GM12878 (cell line): ENCODE measurements at regions not wholly inside any gene's neighbourhood (a gene's known extent, or its start where the extent isn't known, plus 50 kb on each side); places are given as distances from the start of the nearest gene placed in this dataset.

Experiments used
- ATAC-seq: fragments of 200-7000 bp; cut with Tn5 transposase; 3 replicates; pipeline ENCODE4 v1.9.1; 2020; ENCODE audit warnings: mild to moderate bottlenecking, moderate library complexity
- BruUV-seq: library from RNA; stranded (reverse); fragments of 400-500 nt; replicated peaks from 2 replicates; lab custom pipeline; 2021; lab: Mats Ljungman, UMichigan
- CTCF ChIA-PET: fragments of 300-600 bp; sonication (Branson Sonifier 250); formaldehyde crosslinking; extraction: SDS; loops from one replicate; lab custom pipeline; 2021; ENCODE audit warnings: inconsistent platforms; lab: Yijun Ruan, JAX
- POLR2A ChIA-PET: fragments of 350-600 bp; formaldehyde crosslinking; extraction: SDS; loops from one replicate; lab custom pipeline; 2021; ENCODE audit warnings: inconsistent platforms; lab: Charles Lee
- RAD21 ChIA-PET: fragments of 300-600 bp; sonication (Branson Sonifier 250); formaldehyde crosslinking; loops from one replicate; lab custom pipeline; 2023; ENCODE audit warnings: antibody characterized with exemption; ENCODE audit not compliant: unreplicated experiment; lab: Charles Lee
- SMC1A ChIA-PET: fragments of 300-600 bp; sonication (Branson Sonifier 250); formaldehyde crosslinking; loops from one replicate; lab custom pipeline; 2023; ENCODE audit not compliant: unreplicated experiment, uncharacterized antibody; lab: Charles Lee
- DNase-seq: peaks from one replicate; pipeline ENCODE4 v3.0.0-alpha.2; 2011; ENCODE audit warnings: low read depth, low spot score
- FAIRE-seq: peaks from 3 replicates; lab custom pipeline; 2011; peaks lifted over from hg19 to GRCh38; lab: Jason Lieb, UNC
- H2AFZ ChIP-seq: 2 replicates; pipeline ENCODE4 v1.6.0; 2011; ENCODE audit warnings: low read depth, low read length, control low read depth; ENCODE audit not compliant: control insufficient read depth
- H3K27ac ChIP-seq: 2 replicates; pipeline ENCODE4 v1.5.1; 2011; ENCODE audit warnings: control low read depth; ENCODE audit not compliant: control insufficient read depth, insufficient read depth
- H3K27me3 ChIP-seq, 2 experiments: replicated peaks in 1 of 2; 2 replicates each; pipeline versions ENCODE4 v1.6.0 to v1.6.1; 2011; ENCODE audit warnings: low read length in 1 of 2; ENCODE audit not compliant: control insufficient read depth in 2 of 2, insufficient read depth in 2 of 2
- H3K36me3 ChIP-seq, 2 experiments: 2 replicates each; pipeline ENCODE4 v1.5.1; 2011; ENCODE audit warnings: low read length in 1 of 2; ENCODE audit not compliant: control insufficient read depth in 2 of 2, insufficient read depth in 2 of 2
- H3K4me1 ChIP-seq: 2 replicates; pipeline ENCODE4 v1.6.1; 2011; ENCODE audit warnings: mild to moderate bottlenecking, low read length, moderate library complexity, mixed read lengths; ENCODE audit not compliant: control insufficient read depth, insufficient read depth
- H3K4me2 ChIP-seq: 2 replicates; pipeline ENCODE4 v1.6.0; 2011; ENCODE audit warnings: control low read depth; ENCODE audit not compliant: control insufficient read depth, insufficient read depth
- H3K4me3 ChIP-seq: fragments of 200-600 bp; sonication (generic); 2 replicates; pipeline ENCODE4 v1.5.1; 2016
- H3K79me2 ChIP-seq: 2 replicates; pipeline ENCODE4 v1.6.0; 2011; ENCODE audit warnings: low read length; ENCODE audit not compliant: control insufficient read depth, insufficient read depth
- H3K9ac ChIP-seq: 2 replicates; pipeline ENCODE4 v1.8.0; 2011; ENCODE audit warnings: low read length, control low read depth, mixed read lengths; ENCODE audit not compliant: control insufficient read depth, insufficient read depth
- H3K9me3 ChIP-seq: replicated peaks from 3 replicates; pipeline ENCODE4 v1.5.1; 2011; ENCODE audit warnings: mild to moderate bottlenecking, low read length; ENCODE audit not compliant: control insufficient read depth, insufficient read depth
- H4K20me1 ChIP-seq: 2 replicates; pipeline ENCODE4 v1.6.0; 2011; ENCODE audit not compliant: control insufficient read depth, insufficient read depth
- RELA ChIP-seq: fragments of 450-650 bp; IDR thresholded peaks from 2 replicates; pipeline ENCODE4 v1.8.0; 2014; ENCODE audit warnings: borderline replicate concordance; ENCODE audit not compliant: partially characterized antibody
- SMAD5 ChIP-seq: IDR thresholded peaks from 2 replicates; pipeline ENCODE4 v1.6.1; 2016; ENCODE audit warnings: antibody characterized with exemption, low read depth
- ZSCAN29 ChIP-seq: fragments of 450-650 bp; IDR thresholded peaks from 2 replicates; pipeline ENCODE4 v1.6.1; 2017; ENCODE audit warnings: mild to moderate bottlenecking, moderate library complexity
- WGBS: methylation state at CpG from one replicate; pipeline ENCODE4 v1.1.6; 2016; ENCODE audit warnings: low lambda C conversion rate; ENCODE audit not compliant: insufficient replicate concordance, insufficient coverage; ENCODE audit errors: missing lambda C conversion rate; 5-methylcytosine and 5-hydroxymethylcytosine counted together
- in situ Hi-C: fragments of 300-500 bp; cut with MboI; formaldehyde crosslinking; loops from 9 replicates; pipeline ENCODE4 v1.14.3; 2018; ENCODE audit warnings: mixed read lengths
- intact Hi-C: fragments of 100-400 bp; cut with micrococcal nuclease; formaldehyde crosslinking; loops from one replicate; pipeline ENCODE4 v1.14.2; 2022; ENCODE audit not compliant: unreplicated experiment
- TF ChIP-seq, protein P1 (sequence below): fragments of 450-650 bp; IDR thresholded peaks from 2 replicates; pipeline ENCODE4 v1.6.1; 2017; ENCODE audit warnings: mild to moderate bottlenecking

- Histone ChIP-seq H3K36me3 (no peaks in the 10 kb centered on the region), H3K27me3 (no peaks in the 10 kb centered on the region), H4K20me1 (no peaks in the 10 kb centered on the region), H3K27ac (no peak overlapping the region), H3K4me1 (no peaks in the 10 kb centered on the region), H3K4me2 (no peak overlapping the region), H3K4me3 (no peak overlapping the region), H3K9me3 (no peaks in the 10 kb centered on the region), H3K79me2 (no peaks in the 10 kb centered on the region), H2AFZ (no peak overlapping the region), H3K9ac (no peak overlapping the region)
- ChIA-PET CTCF (interaction anchor here (1.2 to 1.4 kb wide), 2 partner anchors 9 to 1546 kb away, joined by 3 to 5 read pairs; no protein-coding TSS in a partner anchor), RAD21 (no interaction called here), POLR2A (no interaction called here), SMC1A (interaction anchor here (0.7 to 1.6 kb wide), 3 partner anchors 104 to 648 kb away, joined by 3 read pairs; no protein-coding TSS in a partner anchor)
- FAIRE-seq (no peak), DNase-seq (no peak), ATAC-seq (no peak)
- WGBS: 12% methylated on average over 3 of the region's 3 CpGs
- no peak for TF ChIP-seq SMAD5
- no peak for TF ChIP-seq RELA
- TF ChIP-seq ZSCAN29: no peak
- BruUV-seq: no TSS peak
- in situ Hi-C loops (no loop called here), intact Hi-C loops (no loop called here)
Observed at GRCh38 chr6:140915551-140915950, 1217.2 kb upstream of the GJE1 start.

DNA sequence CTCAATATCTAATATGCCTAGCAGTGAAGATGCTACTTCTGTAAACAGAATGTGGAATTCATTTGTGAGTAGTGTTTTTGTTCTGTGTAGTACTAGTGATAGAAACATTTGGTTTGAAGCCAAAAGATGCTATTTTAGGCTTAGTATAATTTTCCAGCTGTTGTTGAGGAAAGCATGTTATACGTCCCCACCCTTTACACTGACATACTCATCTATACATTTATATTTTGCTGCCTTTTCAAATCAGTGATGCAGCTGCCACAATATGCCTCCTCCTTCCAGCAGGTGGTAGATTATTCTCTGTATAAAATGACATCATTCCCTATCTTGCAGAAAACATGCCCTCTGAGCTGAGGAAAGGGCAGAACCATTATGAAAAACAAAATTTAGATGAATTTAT, 1217.6 kb upstream of the GJE1 start:
- DNase-seq (no peak), ATAC-seq (no peak), FAIRE-seq (no peak)
- ChIA-PET RAD21 (no interaction called here), POLR2A (no interaction called here), CTCF (interaction anchor here (1.2 to 1.4 kb wide), 2 partner anchors 9 to 1545 kb away, joined by 3 to 5 read pairs; no protein-coding TSS in a partner anchor), SMC1A (interaction anchor here (0.7 to 1.6 kb wide), 2 partner anchors 103 to 649 kb away, joined by 3 read pairs; no protein-coding TSS in a partner anchor)
- no peaks in the 10 kb centered on the region for H4K20me1 ChIP-seq
- no TSS peak for BruUV-seq
- H3K27me3 ChIP-seq: no peaks in the 10 kb centered on the region
- no peaks in the 10 kb centered on the region for H3K36me3 ChIP-seq
- no peak overlapping the region for H3K4me3 ChIP-seq
- H2AFZ ChIP-seq: no peak overlapping the region
- in situ Hi-C loops: no loop called here
- WGBS: 0% methylated on average over 1 of the region's 1 CpG
- H3K27ac ChIP-seq: no peak overlapping the region
- no peak overlapping the region for H3K4me2 ChIP-seq
- H3K79me2 ChIP-seq: no peaks in the 10 kb centered on the region
- intact Hi-C loops: no loop called here
- no peaks in the 10 kb centered on the region for H3K4me1 ChIP-seq
- TF ChIP-seq, protein P1, sequence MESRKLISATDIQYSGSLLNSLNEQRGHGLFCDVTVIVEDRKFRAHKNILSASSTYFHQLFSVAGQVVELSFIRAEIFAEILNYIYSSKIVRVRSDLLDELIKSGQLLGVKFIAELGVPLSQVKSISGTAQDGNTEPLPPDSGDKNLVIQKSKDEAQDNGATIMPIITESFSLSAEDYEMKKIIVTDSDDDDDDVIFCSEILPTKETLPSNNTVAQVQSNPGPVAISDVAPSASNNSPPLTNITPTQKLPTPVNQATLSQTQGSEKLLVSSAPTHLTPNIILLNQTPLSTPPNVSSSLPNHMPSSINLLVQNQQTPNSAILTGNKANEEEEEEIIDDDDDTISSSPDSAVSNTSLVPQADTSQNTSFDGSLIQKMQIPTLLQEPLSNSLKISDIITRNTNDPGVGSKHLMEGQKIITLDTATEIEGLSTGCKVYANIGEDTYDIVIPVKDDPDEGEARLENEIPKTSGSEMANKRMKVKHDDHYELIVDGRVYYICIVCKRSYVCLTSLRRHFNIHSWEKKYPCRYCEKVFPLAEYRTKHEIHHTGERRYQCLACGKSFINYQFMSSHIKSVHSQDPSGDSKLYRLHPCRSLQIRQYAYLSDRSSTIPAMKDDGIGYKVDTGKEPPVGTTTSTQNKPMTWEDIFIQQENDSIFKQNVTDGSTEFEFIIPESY: no peak
- no peaks in the 10 kb centered on the region for H3K9me3 ChIP-seq
- no peak overlapping the region for H3K9ac ChIP-seq
